HG02610 (cell line): ENCODE measurements at regions not wholly inside any gene's neighbourhood (a gene's known extent, or its start where the extent isn't known, plus 50 kb on each side); places are given as distances from the start of the nearest gene placed in this dataset.
"Not testable (repeated sequence)": the region's sequence is repeated elsewhere in the genome, so short reads cannot be mapped to it uniquely, and the experiment has no call there.

Experiments
- ATAC-seq: cut with Tn5 transposase; IDR thresholded peaks from one replicate; pipeline ENCODE4 v1.9.1; 2021; ENCODE audit warnings: mild to moderate bottlenecking, moderate library complexity; ENCODE audit not compliant: unreplicated experiment

DNA sequence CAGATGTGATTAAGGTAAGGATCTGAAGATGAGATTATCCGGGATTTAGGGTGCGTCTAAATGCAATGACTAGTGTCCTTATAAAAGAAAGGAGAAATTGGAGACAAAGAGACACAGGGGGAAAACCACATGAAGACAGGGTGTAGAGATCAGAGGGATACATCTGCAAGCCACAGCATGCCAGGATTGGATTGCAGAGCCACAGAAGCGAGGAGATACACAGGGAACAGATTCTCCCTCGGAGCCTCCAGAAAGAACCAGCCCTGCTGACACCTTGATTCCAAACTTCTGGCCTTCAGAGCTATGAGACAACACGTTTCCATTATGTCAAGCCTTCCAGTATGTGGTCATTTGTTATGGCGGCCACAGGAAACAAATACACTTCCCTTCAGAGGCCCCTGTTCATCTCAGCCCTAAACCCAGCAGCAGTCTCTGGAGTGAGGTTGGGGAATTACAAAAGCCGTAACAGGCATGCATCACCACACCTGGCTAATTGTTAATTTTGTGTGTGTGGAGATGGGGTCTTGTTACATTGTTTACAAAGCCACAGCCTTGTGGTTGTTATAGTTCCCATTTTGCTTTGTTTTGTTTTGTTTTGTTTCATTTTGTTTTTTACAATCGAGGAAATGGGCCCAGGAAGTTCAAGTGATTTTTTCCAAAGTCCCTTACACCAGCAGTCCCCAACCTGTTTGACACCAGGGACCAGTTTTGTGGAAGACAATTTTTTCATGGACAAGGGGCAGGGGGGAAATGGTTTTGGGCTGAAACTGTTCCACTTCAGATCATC is 51.6 kb upstream of the LYRM9 start:
- peak; percentile 59 for ATAC-seq

DNA sequence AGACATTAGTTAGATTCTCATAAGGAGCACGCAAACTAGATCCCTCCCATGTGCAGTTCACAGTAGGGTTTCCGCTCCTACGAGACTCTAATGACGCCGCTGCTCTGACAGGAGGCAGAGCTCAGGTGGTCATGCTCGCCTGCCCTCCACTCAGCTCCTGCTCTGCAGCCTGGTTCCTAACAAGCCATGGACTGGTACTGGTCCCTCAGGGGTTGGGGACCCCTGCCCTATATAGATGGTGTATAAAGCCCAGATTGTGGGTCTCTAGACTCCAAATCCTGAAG is 52.1 kb upstream of the LYRM9 start:
- ATAC-seq, result no peak

DNA sequence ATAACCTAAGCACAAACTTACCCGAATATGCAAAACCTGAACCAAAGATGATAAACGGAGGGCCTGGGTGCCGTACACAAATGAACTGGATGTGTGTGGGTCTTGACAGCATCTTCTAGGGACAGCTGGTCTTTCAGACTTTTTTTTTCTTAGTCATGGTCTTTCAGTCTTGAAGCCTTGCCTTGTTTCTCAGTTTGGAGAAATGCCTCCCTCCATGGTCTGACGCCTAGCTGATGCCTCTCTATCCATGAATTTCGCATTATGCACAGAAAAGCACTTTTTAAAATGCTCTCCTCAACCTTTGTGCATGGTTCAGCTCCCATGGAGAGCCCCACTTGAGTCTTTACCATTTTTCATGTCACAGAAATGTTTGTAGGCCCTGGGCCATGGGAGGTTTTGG is 52.8 kb upstream of the LYRM9 start:
- no peak for ATAC-seq

DNA sequence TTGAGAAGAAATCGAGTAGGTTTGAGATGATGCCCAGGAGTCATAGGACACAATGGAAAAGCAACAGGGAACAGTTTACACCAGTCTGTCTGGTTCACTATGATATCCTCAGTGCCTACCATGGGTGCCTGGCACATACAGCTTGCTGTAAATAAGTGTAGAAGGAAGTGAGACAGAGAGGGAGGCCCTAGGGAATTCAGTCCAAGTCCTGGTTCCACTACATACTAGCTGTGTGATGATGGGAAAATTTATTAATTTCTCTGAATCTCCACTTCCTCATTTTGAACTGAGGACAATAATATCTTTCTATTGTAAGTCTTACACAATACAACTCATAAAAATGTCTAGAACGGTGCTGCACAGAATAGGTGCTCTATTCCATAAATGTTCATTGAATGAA is 53.3 kb upstream of the LYRM9 start:
- ATAC-seq, result no peak

DNA sequence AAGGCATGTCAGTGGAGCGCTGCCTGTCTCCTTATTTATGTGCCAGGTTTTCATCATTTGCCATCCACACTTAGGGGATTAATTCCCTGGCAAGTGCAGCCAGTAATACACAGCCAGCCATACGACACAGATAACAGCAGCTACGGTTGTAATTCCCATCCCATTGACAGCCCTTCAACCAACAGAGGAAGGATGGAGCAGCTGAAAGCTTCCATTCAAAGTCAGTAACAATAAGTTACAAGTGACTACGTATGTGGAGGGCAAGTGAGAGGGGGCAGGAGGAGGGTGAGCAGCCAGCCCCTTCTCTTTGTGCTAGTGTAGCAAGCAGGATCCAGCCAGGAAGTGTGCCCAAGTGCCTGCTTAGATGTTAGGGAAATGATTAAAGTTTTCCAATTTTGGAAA is 53.8 kb upstream of the LYRM9 start:
- ATAC-seq, result no peak

DNA sequence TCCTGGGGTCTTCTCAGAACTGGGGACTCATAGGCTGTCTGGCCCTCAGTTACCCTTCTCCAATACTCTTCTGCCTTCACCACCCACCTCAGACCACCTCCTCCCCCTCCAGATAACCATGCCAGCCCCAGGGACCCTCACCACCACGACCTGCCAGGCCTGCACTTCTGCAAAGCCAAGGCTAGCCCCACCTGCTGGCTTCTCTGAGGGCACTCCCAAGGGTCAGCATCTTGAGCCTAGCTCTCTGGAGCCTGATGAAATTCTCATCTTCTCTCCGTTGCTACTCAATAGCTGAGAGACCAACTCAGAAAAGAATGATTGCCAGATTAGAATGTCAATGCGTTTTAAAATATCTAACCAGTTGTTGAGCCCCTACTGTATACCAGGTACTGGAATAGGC is 56.1 kb upstream of the LYRM9 start:
- ATAC-seq, result no peak

DNA sequence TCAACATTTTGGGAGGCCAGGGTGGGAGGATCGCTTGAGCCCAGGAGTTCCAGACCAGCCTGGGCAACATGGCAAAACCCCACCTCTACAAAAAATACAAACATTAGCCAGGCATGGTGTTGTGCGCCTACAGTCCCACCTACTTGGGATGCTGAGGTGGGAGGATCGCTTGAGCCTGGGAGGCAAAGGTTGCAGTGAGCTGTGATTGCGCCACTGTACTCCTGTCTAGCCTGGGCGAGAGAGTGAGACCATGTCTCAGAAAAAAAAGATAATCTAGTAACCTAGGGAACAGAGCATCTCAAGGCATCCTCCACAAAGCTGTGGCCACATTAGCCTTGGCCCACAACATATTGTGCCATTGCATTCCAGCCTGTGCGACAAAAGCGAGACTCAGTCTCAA is 57.1 kb upstream of the LYRM9 start:
- ATAC-seq, result not testable (repeated sequence)

DNA sequence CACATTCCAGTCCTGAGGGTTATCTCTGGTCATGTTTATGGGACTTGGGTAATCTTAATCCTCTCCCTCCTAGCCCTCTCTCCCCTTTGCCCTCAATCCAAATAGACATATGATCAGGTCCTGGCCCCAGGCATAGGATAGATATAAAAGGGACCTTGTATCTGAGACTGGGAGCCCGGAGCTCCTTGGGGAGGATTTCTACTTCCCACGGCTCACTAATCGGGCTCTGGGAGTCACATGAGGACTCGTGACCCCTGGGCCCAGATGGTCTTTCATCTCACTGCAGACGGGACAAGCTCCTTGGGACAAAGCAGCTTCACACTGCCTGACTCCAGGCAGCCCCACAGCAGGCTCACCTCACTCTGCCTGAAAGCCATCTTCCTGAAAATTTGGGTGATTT is 57.8 kb upstream of the LYRM9 start:
- ATAC-seq, result no peak

DNA sequence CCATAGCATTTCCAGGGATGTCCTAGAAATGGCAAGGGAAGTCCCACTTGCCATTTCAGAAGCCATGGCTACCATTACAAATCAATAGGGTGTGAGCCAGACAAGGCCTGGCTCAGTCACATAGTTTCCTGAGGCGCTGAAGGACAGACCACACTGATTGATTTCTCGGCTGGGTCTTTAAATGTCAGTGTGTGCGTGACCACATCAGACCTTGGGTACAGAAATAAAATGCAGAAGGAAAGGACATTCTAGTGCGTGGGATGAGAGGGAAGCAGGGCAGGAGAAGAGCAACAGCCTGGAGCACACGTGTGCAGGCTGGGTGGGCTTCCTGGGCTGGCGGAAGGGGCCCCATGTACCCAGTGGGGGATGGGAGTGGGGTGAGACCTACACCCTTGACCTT is 58.7 kb upstream of the LYRM9 start:
- ATAC-seq, result no peak

DNA sequence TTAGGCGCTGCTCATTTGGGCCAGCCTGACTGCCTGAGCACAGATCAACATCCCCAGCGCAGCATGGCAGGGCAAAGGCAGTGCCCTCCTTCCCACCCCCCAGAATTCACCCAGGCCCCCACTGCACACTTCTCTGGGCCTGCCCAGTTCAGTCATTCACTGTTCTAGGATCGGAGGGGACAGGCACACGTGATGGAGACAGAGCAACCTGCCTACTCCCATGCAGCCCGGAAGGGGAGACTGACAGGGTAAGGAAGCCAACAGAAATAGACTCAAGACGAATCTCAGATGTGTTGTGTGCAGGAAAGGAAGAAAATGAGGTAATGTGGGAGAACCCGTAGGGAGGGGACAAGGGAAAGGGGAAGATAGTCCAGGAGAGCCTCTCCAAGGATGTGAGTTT is 59.2 kb upstream of the LYRM9 start:
- no peak for ATAC-seq

DNA sequence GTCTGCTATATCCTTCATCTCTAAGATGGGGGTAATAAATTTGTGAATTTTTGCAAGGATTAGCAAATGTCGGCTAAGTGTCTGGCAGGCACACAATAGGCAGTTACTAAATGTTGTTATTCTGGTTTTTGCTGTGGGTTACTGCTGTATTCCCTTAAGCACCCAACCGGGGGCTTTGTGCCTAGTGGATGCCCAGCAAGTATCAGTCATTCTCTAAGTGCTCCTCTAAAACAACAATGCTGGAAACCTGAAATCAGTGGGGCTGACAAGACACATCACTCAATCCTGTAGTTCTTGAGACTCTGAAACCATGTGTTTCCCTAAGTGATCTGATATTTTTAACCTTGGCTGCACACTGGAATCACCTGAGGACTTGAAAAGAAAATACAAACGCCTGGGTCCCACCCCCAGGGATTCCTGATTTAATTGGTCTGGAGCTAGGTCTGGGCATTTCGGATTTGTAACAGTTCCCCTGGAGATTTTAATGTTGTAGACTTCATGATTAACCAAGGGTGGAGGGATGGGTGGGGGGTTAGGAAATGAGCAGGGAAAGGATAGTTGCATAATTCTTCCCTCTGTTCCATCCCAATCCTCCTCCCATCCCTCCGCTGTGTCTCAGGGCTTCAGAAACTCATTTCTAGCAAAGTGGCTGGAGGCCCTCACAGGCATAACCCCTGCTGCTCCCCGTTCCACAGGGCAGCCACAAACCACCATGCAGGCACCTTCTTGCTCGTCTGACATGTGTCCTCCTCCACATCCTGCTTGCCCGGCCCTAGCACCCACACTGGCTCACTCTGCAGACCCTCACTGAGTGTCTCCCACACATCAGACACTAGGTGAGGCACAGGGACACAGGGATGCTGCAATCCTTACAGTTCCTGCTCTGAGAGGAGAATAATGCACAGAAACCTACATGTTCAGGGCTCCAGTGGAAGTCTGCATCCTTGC is 61.7 kb upstream of the LYRM9 start:
- no peak for ATAC-seq

DNA sequence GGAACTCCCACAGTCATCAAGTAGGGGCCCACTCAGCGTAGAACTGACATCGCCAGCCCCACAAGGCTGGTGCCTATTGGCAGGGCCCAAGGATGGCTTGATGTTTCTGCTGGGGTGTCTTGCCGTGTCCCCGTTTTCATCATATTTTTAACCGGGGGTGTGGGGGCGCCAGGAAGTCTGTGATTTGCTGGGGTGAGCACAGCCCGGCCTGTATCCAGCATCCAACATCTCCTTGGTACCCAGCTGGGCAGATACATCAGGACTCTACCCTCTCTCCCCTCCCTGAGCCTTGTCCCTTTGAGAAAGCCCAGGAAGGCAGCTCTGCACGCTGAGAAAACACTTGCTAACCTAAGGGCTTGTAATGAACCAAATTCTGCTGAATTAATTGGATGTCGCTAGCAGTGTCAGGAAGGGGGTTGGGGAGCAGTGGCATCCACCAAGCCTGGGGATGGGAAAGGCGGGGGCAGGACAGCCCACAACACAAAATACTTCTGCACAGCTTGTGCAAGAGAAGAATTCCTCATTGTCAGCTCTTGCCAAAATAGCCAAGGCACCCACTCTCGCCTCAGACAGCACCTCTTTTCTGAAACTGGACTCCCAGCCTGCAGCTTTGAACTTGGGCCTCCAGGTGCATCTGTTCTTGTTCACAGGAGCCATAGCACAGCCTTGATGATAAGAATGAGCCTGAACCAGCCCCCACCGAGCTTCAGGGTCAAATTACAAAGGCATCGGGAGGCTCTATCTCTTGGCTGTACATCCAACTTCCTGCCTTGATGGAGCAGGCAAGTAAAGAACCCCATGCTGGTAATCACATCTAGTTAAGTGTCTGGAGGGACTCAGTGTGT is 63.7 kb upstream of the LYRM9 start:
- ATAC-seq, result no peak

DNA sequence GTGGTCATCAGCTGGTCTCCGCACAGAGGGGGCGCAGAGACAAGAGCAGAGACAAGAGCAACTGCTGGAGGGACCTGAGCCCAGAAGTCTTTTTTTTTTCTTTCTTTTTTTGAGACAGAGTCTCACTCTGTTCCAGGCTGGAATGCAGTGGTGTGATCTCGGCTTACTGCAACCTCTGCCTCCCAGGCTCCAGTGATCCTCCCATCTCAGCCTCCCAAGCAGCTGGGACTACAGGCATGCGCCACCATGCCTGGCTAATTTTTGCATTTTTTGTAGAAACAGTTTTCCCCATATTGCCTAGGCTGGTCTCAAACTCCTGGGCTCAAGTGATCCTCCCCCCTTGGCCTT is 64.3 kb upstream of the LYRM9 start:
- not testable (repeated sequence) for ATAC-seq

DNA sequence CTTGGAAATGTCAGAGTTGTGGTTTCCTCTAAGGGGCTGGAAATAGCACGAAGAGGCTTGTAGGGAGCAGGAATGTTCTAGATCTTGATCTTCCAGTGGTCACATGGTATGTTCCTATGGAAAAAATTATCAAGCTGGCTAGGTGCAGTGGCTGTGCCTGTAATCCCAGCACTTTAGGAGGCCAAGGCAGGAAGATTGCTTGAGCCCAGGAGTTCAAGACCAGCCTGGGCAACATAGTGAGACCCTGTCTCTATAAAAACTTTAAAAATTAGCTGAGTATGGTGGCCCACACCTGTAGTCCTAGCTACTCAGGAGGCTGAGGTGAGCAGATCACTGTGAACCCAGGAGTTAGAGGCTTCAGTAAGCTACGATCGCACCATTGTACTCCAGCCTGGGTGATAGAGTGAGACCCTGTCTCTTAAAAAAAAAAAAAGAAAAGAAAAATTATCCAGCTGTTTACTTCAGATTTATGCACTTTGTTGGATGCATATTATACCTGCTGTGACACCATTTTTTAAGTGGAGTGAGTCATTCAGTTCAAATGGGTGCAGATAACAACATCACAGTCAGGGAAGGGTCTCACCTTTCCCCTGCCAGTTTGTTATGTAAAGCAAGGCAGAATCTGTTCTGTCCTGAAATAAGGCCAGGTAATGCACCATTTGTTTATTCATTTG is 65.7 kb upstream of the LYRM9 start:
- ATAC-seq, result no peak

DNA sequence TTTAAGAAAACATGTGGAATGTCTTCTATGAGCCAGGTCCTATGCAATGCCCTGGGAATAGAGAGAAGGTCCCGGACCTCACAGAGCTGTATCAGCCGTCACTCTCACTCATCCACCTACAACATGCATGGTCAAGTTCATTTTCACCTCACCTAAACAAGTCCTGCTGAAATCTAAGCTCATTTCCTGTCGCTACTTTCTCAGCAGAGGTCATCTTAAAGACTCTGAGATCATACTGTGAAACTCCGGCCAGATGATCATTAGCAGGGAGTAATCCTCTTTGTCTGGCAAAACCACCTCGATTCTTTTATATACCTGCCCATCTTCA is 66.2 kb upstream of the LYRM9 start:
- ATAC-seq, result no peak

DNA sequence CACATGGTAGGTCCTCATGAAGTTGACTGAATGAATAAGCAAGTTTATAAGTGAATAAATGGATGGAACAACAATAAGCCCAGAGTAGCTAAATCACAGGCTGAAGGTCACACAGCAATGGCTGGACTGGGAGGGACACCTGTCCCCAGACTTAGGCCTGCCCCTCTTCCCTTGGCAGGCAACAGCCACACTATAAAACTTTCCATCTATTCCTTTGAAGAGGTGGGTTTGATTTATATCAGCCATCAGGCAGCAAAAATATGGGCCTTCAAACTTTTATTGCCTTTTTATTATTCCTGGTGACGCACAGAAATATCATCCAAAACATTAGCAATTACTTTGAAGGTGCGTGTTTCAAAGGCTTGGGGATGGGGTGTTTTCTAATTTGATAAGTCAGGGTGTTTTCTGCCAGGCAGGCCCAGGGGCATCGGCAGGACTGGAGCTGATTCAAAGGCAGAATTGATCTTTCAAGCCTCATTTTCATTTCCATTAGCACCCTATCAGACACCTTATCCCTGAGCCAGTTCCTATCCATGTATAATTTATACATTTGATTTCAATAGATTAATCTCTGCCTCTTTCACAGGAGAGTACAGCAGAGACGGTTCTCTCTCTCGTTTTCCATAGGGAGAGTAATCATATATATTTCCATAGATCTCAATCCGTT is 67.2 kb upstream of the LYRM9 start:
- ATAC-seq, result no peak

DNA sequence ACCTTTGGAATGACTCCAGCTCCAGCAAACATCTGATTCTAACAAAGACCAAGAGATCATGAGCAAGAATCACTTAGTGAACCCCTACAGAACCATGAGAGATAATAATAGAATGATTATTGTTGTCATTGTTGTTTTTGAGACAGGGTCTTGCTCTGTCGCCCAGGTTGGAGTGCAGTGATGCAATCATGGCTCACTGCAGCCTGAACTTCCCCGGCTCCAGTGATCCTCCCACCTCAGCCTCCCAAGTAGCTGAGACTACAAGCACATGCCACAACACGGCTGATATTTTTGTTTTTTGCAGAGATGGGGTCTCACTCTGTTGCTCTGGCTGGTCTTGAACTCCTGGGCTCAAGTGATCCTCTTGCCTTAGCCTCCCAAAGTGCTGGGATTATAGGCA is 69.4 kb upstream of the LYRM9 start:
- not testable (repeated sequence) for ATAC-seq

DNA sequence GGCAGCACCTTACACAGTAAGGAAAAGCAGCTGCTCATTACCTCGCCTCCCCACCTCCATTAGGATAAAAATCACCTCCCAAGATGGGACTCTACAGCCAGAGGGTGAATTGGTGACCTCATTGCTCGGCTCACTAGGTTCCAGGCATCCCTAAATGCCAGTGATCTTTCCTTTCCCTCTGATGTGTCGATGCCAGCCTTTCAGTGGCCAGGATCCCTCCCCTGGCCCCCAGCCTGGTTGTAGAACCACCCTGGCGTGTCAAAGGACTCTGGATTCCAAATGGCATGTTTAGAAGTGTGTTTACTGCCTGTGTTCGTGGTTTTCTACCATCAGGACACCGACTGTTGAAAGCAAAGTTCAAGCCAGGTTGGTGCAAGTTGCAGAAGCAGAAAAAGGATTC is 72.1 kb upstream of the LYRM9 start:
- no peak for ATAC-seq

DNA sequence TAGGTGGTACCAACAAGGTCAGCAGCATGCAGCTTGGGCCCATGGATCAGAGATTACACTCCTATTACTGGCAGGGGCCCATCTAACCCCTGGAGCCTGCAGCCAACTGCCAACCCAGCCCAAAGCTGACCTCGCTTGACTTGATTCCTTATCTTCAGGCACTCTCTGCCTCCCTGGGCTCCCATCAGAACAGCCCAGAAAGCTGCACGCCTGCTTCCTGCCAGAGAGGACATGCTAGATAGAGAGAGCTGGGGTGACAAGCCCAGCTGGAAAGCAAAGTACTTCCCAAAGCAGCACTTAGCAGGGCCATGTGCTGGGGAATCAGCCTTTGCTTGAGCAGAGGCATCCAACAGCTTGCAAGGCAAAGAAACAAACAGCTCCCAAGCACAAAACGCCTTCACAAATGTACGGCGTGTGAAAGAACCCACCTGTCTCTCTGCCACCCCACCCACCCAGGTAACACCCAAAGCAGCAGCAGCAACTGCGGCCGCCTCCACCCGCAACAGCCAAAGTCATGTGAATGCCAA is 74.2 kb upstream of the NLK start:
- ATAC-seq, result no peak

DNA sequence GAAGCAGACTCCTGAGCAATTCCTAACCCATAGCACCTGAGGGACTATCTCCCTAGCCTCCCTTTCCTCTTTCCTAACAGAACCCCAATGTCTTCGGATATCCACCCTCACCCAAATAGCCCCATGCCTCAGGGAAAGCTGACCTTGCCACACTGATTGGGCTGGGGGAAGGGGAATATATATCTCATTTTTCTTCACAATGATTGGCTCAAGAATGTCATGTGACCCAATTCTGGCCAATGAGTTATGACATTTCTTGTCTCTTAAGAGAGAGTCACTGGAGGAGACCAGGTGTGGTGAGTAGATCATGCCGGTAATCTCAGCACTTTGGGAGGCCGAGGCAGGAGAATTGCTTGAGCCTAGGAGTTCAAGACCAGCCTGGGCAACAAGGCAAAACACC is 71.9 kb upstream of the NLK start:
- ATAC-seq, result no peak
